ENCODE measurements at regions not wholly inside any gene's neighbourhood (a gene's known extent, or its start where the extent isn't known, plus 50 kb on each side); places are given as distances from the start of the nearest gene placed in this dataset.

DNA sequence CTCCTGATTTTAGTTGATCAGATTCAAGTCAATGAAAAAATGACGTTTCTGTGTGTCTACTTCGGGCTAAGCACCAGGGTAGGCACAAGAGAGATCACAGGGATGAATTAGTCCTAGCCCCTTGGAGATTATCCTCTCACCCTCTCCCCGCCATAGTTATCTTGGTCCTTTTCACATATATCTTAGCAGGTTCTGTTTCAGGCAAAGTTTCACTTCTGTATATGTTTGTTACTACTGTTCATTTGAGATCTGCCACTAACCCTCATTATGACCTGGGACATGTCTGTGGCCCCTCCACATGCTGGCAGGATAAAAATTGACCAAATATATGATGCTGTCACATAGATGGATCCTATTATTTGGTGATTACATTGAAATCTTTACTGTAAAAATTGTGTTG lies 186.1 kb downstream of the AASDHPPT start:
- TF ChIP-seq, protein P1, sequence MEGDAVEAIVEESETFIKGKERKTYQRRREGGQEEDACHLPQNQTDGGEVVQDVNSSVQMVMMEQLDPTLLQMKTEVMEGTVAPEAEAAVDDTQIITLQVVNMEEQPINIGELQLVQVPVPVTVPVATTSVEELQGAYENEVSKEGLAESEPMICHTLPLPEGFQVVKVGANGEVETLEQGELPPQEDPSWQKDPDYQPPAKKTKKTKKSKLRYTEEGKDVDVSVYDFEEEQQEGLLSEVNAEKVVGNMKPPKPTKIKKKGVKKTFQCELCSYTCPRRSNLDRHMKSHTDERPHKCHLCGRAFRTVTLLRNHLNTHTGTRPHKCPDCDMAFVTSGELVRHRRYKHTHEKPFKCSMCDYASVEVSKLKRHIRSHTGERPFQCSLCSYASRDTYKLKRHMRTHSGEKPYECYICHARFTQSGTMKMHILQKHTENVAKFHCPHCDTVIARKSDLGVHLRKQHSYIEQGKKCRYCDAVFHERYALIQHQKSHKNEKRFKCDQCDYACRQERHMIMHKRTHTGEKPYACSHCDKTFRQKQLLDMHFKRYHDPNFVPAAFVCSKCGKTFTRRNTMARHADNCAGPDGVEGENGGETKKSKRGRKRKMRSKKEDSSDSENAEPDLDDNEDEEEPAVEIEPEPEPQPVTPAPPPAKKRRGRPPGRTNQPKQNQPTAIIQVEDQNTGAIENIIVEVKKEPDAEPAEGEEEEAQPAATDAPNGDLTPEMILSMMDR (IDR thresholded peaks at IDR 0.05; ENCODE audit: low read depth, low read length): no peak
- no peak for TF ChIP-seq POLR2A (IDR thresholded peaks at IDR 0.05; ENCODE audit: extremely low read depth, insufficient read length)
- TF ChIP-seq MAX (IDR thresholded peaks at IDR 0.05; ENCODE audit: low read depth, low read length): no peak
